Heart right ventricle (tissue), 16 donors: ENCODE measurements at regions not wholly inside any gene's neighbourhood (a gene's known extent, or its start where the extent isn't known, plus 50 kb on each side); places are given as distances from the start of the nearest gene placed in this dataset.

ENCODE experiments used
- ATAC-seq, 8 donors: fragments of 200-7000 bp; cut with Tn5 transposase; one replicate each; pipeline ENCODE4 v1.9.1; 2020; ENCODE audit warnings: mild to moderate bottlenecking in 8 of 8, moderate library complexity in 8 of 8, moderate number of reproducible peaks in 1 of 8
- DNase-seq, 2 donors: peaks; one replicate each; pipeline ENCODE4 v3.0.0-alpha.2; 2020
- H3K27ac ChIP-seq, 10 donors: fragments of 200-600 bp; sonication (generic) in 2 of 10; one replicate each; pipeline versions ENCODE4 v1.5.0 to v1.8.0; 2020 to 2022; ENCODE audit warnings: mild to moderate bottlenecking in 3 of 10
- H3K27me3 ChIP-seq, 7 donors: fragments of 200-600 bp; one replicate each; pipeline ENCODE4 v1.8.0; 2021 to 2022; ENCODE audit warnings: mild to moderate bottlenecking in 2 of 7
- H3K36me3 ChIP-seq, 9 donors: fragments of 200-600 bp; sonication (generic) in 1 of 9; one replicate each; pipeline versions ENCODE4 v1.5.0 to v1.8.0; 2020 to 2022; ENCODE audit warnings: mild to moderate bottlenecking in 2 of 9
- H3K4me1 ChIP-seq, 9 donors: fragments of 200-600 bp; sonication (generic) in 1 of 9; one replicate each; pipeline versions ENCODE4 v1.5.0 to v1.8.0; 2020 to 2022; ENCODE audit warnings: mild to moderate bottlenecking in 4 of 9
- H3K4me3 ChIP-seq, 10 donors: fragments of 200-600 bp; sonication (generic) in 2 of 10; one replicate each; pipeline versions ENCODE4 v1.5.0 to v1.8.0; 2020 to 2022; ENCODE audit warnings: mild to moderate bottlenecking in 7 of 10, moderate library complexity in 2 of 10
- H3K9me3 ChIP-seq, 11 donors: fragments of 200-600 bp in 10 of 11; sonication (generic) in 2 of 11; one replicate each; pipeline versions ENCODE4 v1.5.0 to v1.8.0; 2013 to 2022; ENCODE audit warnings: mild to moderate bottlenecking in 2 of 11, control low read depth in 1 of 11, moderate library complexity in 1 of 11
- CTCF ChIP-seq, 9 donors: fragments of 200-600 bp; sonication (generic) in 2 of 9; IDR thresholded peaks; one replicate each; pipeline versions ENCODE4 v1.5.0 to v1.8.0; 2021 to 2022; ENCODE audit warnings: antibody characterized with exemption in 9 of 9, mild to moderate bottlenecking in 5 of 9, moderate library complexity in 1 of 9
- WGBS, 2 donors: extraction: QIAGEN DNeasy Blood & Tissue Kit; methylation state at CpG; one replicate each; pipeline ENCODE4 v1.1.7; 2013; ENCODE audit warnings: inconsistent platforms in 1 of 2; 5-methylcytosine and 5-hydroxymethylcytosine counted together
- intact Hi-C, 10 donors: fragments of 100-400 bp; cut with DNase I; formaldehyde crosslinking; loops; one replicate each; pipeline versions ENCODE4 v1.11.1 to v1.14.2; 2022
- donor health status: Arrhythmogenic right ventricular cardiomyopathy.
- donor health status: ischemic (EF 13 %, LVEDD 7.1; RV severe dilation, severe dysfunction).
- donor health status: healthy with polysubstance abuse.
- donor health status: DM: no; HTN: yes; CAD: no.
- donor health status: DM: no; HTN: no; CAD: no.
- donor health status: ischemic (EF 25% LVEDD 6.9; RV normal size, moderate dysfunction).
- donor health status: ischemic (EF 25% LVEDD 5.7; RV mildly dilated, moderate dysfunction).
- donor health status: healthy.
- donor health status: DM: yes; HTN: yes; CAD: no.
- donor health status: Ischemic cardiomyopathy.
- donor health status: ischemic (EF 35%, LVEDD 5.7; RV mildly dilated, moderate dysfunction).
- donor health status: nonischemic (EF 11% LVEDD 7.7; RV severe dilation, severe dysfunction).
- donor health status: DM: yes; HTN: yes; CAD: no.
- donor health status: PGD.
- donor health status: ischemic (EF 29% LVEDD 5.4; RV normal size, mild dysfunction).
- donor health status: nonischemic (EF 23%, LVEDD 6.1; RV moderate dilation, normal function).

DNA sequence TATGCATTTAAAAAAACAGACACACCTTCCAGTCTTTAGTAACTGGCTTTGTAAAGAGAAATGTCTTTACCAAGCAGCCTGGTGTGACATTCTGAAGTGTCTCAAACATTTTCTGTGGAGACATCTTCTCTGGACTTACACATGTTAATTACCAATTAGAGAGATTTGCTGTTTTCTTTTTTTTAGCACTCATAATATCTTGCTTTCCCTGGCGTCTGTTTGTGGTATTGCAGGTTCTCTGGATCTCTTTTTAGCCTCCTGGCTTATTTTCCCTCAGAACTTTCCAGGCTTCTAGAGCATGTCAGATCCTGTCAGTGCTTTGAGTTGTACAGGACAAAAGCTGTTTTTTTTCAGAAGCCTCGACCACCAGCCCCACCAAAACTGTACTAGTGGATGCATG, 92.5 kb downstream of the MSX2 start:
- 19 to 20% methylated on average over 2 of the region's 2 CpGs for WGBS, 2 donors
- Histone ChIP-seq H3K4me1 (no peaks in the 10 kb centered on the region), H3K27me3 (no peaks in the 10 kb centered on the region), H3K9me3 (peaks cover 0 to 21% (median 0%) of the 10 kb centered on the region in 11 donors), H3K36me3 (no peaks in the 10 kb centered on the region), H3K4me3 (no peak overlapping the region), H3K27ac (no peak overlapping the region)
- ATAC-seq (no peak), DNase-seq (no peak)
- intact Hi-C loops: no loop called here
- peak in 2 of 9 donors; percentile 10 to 23 for TF ChIP-seq CTCF (IDR thresholded peaks at IDR 0.05)

DNA sequence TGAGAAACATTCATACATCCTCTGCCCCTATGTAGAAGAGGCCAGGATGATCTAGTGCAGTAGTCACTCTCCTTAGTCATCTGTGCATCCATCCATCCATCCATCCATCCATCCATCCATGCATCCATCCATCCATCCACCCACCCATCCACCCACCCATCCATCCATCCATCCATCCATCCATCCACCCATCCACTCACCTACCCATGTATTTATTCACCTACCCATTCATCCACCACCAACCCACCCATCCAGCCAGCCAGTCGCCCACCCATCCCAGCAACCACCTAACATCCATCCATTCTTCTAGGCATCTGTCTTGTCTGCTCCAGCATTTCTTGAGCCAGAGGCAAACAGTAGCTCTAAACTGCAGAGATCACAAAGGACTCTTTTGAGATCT, 87.1 kb downstream of the MSX2 start:
- Histone ChIP-seq H3K27ac (no peak overlapping the region), H3K9me3 (peaks cover 0 to 16% (median 0%) of the 10 kb centered on the region in 11 donors), H3K4me1 (no peaks in the 10 kb centered on the region), H3K27me3 (no peaks in the 10 kb centered on the region), H3K4me3 (no peak overlapping the region), H3K36me3 (no peaks in the 10 kb centered on the region)
- DNase-seq (no peak), ATAC-seq (no peak)
- intact Hi-C loops: no loop called here
- no peak for TF ChIP-seq CTCF (IDR thresholded peaks at IDR 0.05)
- WGBS, 2 donors: 88% methylated on average over 1 of the region's 1 CpG

DNA sequence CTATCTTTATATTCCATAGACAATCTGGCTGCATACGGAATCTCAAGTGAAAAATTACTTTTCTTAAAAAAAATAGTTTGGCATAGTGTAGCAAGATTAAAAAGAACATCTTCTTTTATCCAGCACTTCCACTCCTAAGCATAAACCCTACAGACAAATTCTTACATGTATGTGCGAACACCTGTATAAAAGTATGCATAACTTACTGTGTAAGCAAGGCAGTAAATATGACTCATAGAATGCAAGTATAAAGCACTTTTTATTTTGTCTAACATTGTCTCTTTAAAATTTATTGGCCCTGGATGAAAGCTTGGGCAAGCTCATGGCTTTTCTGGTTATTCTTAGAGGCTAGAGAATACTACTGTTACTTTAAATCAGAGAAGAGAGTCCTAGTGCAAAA, 86.4 kb downstream of the MSX2 start:
- Histone ChIP-seq H3K27ac (no peak overlapping the region), H3K4me3 (no peak overlapping the region), H3K36me3 (no peaks in the 10 kb centered on the region), H3K27me3 (no peaks in the 10 kb centered on the region), H3K9me3 (peaks cover 0 to 10% (median 0%) of the 10 kb centered on the region in 11 donors), H3K4me1 (no peaks in the 10 kb centered on the region)
- intact Hi-C loops: no loop called here
- no peak for ATAC-seq
- no peak for TF ChIP-seq CTCF (IDR thresholded peaks at IDR 0.05)
- 67 to 94% methylated on average over 2 of the region's 2 CpGs for WGBS, 2 donors
- no peak for DNase-seq

- H3K9me3 ChIP-seq: peaks cover 0 to 14% (median 0%) of the 10 kb centered on the region in 11 donors
- intact Hi-C loops: no loop called here
- no peaks in the 10 kb centered on the region for H3K27me3 ChIP-seq
- no peak for TF ChIP-seq CTCF (IDR thresholded peaks at IDR 0.05)
- no peak overlapping the region for H3K4me3 ChIP-seq
- no peak overlapping the region for H3K27ac ChIP-seq
- no peaks in the 10 kb centered on the region for H3K4me1 ChIP-seq
- ATAC-seq (no peak), DNase-seq (no peak)
- no peaks in the 10 kb centered on the region for H3K36me3 ChIP-seq
- WGBS, 2 donors: 45 to 59% methylated on average over 4 of the region's 4 CpGs
Observed at GRCh38 chr5:174807471-174807870, 83.1 kb downstream of the MSX2 start.

GRCh38 chr5:174806729-174807128, 82.3 kb downstream of the MSX2 start:
- intact Hi-C loops: no loop called here
- Histone ChIP-seq H3K9me3 (peaks cover 0 to 14% (median 0%) of the 10 kb centered on the region in 11 donors), H3K36me3 (no peaks in the 10 kb centered on the region), H3K27me3 (no peaks in the 10 kb centered on the region), H3K27ac (no peak overlapping the region), H3K4me3 (no peak overlapping the region), H3K4me1 (no peaks in the 10 kb centered on the region)
- no peak for TF ChIP-seq CTCF (IDR thresholded peaks at IDR 0.05)
- WGBS, 2 donors: 72 to 82% methylated on average over 5 of the region's 5 CpGs
- no peak for DNase-seq
- no peak for ATAC-seq
